Peyer's patch (tissue), 4 donors: ENCODE measurements at regions not wholly inside any gene's neighbourhood (a gene's known extent, or its start where the extent isn't known, plus 50 kb on each side); places are given as distances from the start of the nearest gene placed in this dataset.

Source experiments
- POLR2A ChIP-seq, 2 donors: fragments of 450-650 bp; IDR thresholded peaks; one replicate each; pipeline ENCODE4 v1.5.1; 2017; ENCODE audit warnings: antibody characterized with exemption in 2 of 2, mild to moderate bottlenecking in 2 of 2, moderate library complexity in 2 of 2
- TF ChIP-seq, protein P1 (sequence below), 6 experiments: fragments of 450-650 bp in 4 of 6; fragments of 200-600 bp in 2 of 6; sonication (generic) in 1 of 6; IDR thresholded peaks; one replicate each; pipeline ENCODE4 v1.5.1; 2017 to 2019; ENCODE audit warnings: antibody characterized with exemption in 6 of 6, mild to moderate bottlenecking in 3 of 6, moderate library complexity in 1 of 6

DNA sequence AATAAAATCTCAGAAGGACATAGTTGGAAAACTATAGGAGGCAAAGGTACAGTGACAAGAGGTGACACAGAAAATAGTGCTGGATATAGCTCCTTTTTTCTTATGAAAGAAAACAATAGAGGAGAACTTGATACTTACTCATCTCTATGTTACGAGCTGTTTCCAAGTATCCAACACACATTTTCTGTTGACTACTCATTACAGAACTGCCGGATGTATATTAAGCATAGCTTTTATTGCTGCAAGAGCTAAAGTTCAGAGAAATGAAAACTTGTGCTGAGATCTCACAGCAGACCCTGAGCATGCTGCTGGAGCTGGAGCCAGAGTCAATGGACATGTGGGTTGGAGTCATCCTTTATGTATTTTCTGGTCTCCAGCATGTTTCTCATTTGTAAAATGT, 210.0 kb upstream of the NT5C1B start:
- TF ChIP-seq, protein P1, sequence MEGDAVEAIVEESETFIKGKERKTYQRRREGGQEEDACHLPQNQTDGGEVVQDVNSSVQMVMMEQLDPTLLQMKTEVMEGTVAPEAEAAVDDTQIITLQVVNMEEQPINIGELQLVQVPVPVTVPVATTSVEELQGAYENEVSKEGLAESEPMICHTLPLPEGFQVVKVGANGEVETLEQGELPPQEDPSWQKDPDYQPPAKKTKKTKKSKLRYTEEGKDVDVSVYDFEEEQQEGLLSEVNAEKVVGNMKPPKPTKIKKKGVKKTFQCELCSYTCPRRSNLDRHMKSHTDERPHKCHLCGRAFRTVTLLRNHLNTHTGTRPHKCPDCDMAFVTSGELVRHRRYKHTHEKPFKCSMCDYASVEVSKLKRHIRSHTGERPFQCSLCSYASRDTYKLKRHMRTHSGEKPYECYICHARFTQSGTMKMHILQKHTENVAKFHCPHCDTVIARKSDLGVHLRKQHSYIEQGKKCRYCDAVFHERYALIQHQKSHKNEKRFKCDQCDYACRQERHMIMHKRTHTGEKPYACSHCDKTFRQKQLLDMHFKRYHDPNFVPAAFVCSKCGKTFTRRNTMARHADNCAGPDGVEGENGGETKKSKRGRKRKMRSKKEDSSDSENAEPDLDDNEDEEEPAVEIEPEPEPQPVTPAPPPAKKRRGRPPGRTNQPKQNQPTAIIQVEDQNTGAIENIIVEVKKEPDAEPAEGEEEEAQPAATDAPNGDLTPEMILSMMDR (IDR thresholded peaks at IDR 0.05) = no peak
- no peak for TF ChIP-seq POLR2A (IDR thresholded peaks at IDR 0.05)
